SW 1271 (cell line): ENCODE measurements at regions not wholly inside any gene's neighbourhood (a gene's known extent, or its start where the extent isn't known, plus 50 kb on each side); places are given as distances from the start of the nearest gene placed in this dataset.

Experiments used
- DNase-seq, 2 experiments: peaks; one replicate each; lab custom pipeline; 2025; lab: John Stamatoyannopoulos, UW

DNA sequence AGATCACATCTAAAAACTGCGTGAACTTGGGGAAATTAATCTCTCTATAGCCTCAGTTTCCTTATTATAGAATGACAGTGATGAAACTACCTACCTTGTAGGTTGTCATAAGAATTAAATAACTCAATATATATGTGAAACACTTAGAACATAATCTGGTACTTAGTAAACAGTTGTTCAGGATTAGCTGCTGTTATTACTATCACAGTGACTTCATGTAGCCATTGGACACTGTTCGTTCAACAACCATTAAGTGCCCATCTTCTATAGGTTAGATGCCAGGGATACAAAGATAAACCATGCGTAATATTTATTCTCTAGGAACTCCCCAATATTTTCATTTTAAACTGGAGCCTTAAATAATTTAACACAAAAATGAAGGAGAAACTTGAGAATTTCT is 329.0 kb upstream of the PROK2 start:
- no peak for DNase-seq

DNA sequence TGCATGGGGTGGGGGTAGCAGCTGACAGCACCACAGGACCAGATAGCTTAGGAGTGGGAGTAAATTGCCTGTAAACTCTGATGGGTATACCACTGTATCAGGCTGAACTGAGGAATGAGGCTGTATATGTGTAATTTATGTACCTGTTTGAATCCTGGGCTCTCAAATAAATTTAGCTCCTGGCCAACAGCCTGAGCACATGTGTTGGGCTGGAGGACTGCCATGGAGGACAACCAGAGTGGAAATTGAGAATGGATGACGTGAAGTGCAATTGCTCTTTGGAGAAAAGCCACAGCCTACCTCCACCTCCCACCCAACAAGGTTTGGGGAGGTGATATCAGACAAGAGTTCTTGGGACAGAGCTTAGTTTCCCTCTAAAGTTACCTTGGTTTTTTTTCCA is 328.6 kb upstream of the PROK2 start:
- DNase-seq = no peak

DNA sequence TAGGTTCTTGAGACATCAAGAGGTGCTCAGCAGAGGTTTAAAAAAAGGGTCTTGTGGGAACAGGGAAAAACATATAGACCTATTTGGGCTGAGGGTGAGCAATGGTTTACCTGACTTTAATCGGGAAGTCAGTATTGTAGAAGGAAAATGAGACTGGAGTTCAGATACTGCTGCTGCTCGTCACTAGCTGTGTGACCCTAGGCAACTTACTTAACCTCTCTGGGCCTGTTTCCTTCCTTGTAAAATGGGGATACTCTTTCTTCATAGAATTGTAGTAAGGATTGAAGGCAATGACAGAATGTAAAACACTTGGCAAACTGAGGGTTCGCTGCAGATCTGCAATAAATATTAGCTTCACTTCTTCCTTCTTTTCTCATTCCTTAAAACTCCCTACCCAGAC is 327.5 kb upstream of the PROK2 start:
- no peak for DNase-seq

DNA sequence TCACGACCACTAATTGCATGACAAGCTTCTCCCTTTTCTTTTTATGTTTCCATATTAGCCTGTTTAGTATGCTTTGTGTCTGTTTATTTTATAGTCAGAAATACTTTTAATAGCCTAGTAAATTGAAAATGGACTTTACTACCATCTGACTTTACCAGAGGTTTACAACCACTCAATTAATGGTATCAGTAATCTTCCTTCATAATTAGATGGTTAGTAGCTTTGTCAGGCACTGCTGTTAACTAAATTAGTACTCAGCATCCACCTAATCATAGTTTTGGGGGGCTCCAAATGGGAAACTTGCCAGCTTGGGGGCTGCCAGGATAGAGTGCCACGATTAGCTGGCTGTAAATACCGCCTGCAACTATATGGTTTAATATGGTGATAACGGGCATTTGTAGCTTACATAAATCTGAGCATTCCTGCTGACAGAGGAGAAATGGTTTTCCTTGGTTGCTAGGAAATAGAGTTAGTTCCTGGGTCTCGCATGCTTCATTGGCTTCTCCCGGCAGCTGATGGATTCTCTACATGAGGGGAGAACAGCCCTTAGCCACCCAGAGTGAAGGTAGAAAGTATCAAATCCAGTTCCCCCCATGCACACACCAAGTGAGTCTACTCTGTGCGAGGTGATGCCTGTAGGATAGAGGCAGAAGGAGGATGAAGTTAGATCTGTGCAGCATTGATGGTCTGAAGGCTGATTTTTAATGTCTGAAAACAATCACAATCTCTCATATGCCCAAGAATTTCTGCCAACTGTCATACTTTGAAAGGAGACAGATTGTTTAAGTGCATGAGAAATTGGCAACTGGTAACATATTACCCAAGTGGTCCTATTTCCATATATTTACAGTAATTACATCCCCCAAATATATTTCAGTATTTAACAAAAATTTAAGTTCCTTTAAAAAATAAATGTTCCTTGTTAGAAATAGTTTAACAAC is 326.6 kb upstream of the PROK2 start:
- DNase-seq = no peak

DNA sequence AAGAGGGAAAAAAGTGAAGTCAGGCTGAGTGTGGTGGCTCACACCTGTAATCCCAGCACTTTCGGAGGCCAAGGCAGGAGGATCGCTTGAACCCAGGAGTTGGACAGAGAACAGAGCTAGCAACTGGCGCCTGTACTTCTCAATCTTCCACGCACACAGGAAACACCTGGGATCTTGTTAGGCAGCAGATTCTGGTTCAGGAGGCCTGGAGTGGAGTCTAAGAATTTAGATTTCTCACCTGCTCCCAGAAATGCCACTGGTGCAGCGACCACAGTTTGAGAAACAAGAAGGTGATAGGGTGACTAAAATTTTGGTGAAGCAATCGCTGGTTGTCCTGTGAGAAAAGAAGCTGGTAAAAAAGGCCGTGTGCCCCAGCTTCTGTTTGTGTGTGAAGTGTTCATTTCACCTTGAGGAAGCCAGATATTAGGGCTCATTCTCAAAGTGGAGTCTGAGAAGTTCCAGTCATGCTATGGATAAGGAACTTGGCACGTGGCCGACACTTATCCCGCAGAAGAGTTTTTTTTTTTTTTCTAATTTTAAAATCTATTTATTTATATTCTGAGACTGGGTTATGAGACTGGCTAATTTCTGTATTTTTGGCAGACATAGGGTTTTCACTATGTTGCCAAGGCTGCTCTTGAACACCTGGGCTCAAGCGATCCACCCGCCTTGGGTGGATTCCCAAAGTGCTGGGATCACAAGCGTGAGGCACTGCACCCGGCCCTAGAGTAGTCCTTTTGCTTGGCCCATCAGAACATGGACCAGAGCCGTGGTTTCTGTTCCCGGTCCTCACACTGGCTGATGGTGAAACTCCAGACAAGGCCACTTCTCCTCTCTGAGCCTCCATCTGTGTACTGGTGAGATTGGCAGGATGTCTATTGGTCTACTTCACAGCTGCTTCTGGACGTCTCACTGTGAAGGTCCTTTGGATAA is 324.6 kb upstream of the PROK2 start:
- DNase-seq = no peak

DNA sequence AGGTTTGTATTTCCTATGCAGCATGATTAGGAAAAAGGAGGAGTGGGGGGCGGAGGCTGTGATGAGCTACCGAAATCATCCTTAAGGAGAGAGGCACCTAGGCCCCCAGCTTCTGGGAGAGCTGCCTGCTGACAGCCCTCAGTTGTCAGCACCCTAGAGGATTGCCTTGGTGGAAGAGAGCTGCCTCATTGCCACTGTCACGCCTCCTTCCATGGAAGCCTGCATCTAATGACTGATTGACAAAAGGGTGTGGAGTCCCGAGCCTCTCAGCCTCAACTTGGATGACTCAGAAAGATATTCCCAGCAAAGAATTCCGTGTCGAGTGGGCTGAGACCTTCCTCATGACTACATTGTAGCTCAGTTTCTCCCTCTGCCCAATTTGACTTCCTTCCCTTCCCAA is 320.4 kb upstream of the PROK2 start:
- DNase-seq = no peak

DNA sequence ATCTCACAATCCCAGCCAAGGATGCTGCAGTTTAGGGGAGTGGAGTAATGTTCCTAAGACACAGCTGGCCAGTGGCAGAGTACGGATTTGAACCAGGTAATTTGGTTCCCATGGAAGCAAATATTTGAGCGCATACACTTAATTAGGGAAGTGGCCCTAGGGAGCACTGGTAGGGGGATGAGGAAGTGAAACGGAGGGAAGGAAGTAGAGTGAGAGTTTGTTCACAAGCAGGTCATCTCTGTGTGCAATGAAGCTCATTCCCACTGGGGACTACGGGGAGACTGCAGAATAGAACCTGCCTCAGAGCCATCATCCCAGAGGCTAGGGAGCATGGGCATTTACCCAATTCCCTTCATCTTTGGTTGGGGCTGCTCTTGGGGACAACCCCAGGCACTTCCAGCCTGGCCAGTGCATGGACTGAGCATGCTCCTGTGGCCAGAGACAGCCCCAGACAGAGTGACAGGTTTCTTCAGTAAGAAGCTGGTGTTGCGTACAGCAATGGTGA is 317.2 kb upstream of the PROK2 start:
- DNase-seq = no peak

DNA sequence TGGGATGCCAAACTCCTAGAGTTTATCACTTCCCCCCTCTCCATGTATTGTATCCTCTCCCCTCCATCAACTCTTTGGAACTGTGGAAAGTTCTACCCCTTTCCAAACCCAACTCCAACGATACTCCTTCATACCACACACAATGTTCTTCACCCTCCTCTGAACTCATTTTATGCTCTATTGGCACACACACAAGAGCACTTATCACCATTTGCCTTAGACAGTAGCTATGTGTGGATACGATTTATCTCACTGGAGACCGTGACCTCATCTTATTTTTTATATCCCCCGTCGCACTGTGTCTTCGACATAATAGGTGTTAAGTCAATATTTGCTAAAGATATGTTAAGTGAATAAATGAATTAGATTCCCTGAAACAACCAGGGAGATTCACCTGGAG is 316.5 kb upstream of the PROK2 start:
- no peak for DNase-seq

DNA sequence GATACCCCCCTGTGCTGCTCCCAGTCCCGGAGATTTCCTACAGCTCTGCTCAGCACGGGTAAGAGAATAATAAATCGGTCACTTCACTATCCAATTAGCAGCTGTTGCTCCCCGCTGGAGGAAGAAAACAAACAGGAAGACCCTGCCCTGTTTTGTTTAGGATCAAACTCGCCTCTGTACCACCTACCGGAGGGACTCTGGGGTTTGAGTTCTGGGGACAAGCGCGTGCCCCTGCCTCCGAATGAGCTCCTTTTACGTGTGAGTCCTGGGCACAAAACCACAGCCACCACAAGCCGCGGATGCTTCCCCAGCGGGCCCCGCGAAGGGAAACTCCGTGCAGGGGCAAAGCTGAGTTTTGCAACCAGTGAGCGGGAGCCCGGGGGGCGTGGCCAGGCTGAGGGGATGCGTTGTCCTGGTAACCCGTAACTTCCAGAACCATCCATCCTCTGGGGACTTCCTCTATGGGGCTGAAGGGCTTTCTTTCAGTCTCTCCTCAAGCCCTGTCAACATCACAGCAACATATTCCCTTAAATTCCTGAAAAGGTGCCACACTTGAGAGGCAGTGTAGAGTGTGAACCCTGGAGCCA is 315.7 kb upstream of the PROK2 start:
- DNase-seq = no peak

DNA sequence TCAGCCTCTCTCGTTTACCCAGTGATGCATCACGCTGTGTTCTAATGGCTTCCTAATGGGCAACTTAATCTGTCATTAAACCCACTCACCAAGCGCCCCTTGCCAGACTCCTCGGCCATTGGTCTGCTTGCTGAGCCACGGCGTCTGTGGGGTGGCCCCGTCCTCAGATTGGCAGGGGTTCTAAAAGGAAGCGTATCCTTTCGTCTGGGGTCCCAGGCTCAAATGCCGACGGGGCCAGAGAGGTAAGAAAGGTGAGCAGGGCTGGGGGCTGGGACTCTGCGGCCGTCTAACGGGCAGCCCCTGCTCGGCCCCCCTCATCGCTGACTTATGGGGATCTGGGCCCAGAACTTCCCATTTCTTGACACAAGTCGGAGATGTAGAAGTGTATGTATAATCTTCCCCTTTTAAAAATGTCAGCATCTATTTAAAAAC is 315.1 kb upstream of the PROK2 start:
- no peak for DNase-seq

DNA sequence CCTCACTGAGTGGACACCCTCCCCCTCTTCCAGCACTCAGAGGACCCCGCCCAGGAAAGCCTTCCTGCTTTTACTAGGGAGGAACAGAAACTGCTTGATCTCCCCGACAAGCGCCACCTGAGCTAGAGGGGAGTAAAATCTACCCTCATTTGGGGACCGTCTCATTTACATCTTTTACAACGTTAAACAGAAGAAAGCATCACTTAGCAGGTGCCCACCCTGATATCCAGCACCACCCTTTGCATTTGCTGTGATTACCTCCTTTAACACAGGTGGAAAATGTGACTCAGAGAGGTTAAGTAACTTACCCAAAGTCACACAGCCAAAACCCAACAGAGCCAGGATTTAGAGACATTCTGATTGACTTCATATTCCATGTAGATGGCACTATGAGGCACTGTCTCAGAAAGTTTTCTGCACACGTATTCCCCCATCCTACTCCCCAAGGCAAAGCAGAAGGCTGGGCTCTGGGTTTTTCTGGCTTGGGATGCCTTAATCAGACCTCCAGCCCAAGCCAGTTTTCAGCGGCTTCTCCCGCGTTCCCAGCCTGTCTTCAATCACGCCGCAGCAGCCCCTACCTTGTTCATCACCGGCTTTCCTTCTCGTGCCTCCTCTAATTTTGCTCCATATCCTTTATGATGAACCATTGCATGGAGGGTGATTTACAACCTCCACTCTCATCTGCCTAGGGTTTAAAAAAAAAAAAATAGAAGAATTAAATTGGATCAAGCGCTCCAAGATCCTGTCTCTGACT is 314.6 kb upstream of the PROK2 start:
- no peak for DNase-seq

DNA sequence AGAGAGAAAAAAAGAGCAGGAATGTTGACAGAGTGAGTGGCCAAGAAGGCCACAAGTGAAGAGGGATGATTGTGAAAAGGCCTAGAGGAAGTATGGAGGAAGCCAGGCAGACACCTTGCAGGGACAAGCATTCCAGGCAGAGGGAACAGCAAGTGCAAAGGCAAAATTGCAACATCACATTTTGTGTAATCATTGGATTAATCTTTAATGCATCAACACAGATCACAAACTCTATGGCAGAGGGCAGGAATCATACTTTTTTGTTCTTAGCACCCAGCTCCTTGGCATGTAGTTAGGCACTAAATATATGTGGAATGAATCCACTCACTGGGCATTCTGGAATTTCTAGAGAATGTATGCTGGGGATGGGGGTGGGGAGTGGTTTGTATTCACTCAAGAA is 312.1 kb upstream of the PROK2 start:
- DNase-seq = no peak

DNA sequence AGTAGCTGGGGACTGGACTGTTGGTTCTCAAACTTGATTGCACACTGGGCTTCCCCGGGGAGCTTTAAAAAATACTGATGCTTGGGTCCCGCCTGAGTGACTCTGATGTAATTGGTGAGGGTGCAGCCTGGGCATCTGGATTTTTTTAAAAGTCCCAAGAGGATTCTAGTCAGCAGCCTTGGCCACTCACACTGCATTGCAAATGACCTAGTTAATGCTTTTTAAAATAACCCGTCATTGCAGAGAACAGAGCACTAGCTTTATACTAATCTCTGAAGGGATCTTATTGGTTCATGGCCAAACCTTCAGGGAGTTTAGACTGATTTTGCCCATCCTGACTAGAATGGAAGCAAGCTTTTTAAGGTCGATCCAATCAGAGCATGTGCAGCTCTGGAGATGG is 310.6 kb upstream of the PROK2 start:
- no peak for DNase-seq

DNA sequence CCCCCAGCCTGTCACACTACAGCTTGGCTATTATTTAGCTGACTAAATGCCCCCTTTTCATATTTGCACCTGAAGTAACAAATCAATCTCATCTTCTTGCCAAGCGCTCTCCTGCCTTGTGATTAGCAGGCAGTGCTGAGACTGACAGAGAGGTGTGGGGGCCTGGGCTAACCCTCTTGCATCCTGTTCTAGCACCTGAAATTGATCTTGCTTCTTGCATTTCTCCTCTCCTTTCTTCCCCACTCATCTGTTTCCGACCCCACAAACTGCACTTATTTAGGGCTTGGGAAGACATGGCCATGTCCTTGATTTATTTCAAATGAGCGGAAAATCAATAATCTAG is 309.0 kb upstream of the PROK2 start:
- no peak for DNase-seq

DNA sequence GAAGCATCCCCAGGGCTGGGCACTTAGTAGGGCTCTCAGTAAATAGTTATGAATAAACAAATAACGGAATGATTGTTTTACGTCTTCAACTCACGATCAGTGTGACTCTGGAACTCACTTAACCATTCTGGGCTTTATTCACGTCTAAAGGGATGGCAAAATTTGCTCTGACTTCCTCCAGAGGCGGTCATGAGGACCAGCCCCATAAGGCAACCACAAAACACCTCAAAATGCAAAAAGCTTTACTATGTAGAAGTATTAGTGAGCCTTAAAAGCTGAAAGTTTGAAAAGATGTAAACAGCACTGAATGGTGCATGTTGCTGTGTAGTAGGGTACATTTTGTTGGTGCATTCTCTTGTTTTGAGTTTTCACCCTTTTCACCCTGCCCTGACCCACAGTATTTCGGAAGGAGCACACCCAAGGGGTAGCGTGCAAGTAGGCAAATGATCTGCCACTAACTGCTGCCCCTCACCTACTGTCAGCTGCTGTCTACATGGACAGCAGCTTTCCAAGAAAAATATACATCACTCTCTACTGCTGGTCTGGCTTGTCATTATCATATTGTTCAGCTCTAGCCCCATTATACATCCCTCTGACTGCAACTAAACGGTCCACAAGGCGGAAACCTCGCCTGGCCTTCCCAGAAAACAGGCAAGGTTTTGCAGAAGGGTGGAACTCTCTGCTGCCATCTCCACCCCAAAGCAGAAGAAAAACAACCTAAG is 308.5 kb upstream of the PROK2 start:
- DNase-seq = no peak

DNA sequence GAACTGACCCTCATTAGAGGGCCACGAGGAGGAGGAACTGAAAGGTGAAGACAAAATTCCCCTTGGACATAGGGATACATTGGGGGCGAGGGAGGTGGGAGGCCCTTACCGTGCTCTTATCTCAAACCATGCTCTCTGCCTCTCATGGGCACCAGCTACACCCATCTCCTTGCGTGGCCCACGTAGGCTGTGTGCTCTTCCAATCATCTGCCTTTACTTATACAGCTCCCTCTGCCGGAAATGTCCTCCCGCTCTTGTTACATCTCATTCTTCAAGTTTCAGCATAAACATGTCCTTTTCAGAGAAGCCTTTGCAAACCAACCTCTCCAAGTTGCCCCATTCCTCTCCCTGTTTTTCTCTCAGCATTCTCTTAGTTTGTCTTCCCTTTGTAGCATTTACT is 307.8 kb upstream of the PROK2 start:
- DNase-seq = no peak

DNA sequence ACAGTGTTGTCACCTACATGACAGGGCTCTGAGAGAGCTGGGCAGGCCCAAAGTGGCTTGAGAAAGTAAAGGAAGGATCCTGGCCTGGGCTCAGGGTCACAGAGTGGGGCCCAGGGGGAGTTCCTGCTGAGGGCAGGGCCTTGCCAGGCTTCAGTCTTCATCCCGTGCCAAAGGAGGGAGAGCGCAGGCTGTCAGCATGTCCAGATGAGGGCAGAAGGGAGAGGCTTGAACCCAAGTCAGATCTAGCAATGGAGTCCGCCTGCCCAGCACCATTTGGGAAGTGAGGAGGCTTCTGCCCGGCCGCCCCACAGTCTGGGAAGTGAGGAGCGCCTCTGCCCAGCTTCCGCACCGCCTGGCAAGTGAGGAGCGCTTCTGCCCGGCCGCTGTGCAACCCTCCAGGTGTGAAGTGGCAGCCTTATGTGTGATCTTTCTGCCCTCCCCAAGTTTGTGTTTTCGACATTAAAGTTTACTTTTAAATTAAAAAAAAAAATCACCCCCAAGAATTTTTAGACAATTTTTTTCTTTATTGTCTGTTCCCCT is 303.6 kb upstream of the PROK2 start:
- no peak for DNase-seq

DNA sequence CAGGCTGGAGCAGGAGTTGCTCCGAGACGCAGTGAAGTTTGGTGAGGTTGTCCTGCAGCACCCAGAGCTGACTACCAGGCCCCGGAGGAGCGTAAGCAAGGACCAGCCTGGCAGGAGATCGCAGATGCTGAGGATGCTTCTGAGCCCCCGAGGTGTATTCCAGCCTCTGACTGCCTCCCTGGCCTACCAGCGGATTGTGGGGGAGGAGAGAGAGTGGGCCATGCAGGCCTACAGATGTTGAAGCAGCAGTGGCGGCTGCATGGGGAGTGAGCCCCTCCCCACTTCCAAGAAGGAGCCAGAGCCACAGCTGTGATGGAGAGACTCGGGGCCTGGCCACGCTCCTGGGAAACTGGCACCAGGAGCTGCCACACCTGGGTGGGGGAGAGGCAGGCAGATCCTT is 302.5 kb upstream of the PROK2 start:
- DNase-seq = no peak

DNA sequence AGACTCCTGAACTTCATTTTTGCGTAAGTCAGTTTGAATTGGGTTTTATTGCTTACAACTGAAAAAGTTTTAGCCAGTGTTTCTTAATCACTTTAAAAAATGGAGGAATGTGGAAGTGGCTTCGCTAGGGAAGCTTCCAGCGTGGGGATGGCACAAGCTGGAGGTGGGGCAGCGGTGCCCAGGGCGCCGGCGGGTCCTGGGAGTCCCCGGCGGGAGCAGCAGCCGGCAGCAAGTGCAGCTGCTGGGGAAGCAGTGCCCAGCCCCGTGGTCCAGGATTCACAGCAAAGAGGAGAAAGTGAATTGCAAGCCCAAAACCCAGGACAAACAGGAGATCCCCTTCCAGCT is 301.8 kb upstream of the PROK2 start:
- no peak for DNase-seq

DNA sequence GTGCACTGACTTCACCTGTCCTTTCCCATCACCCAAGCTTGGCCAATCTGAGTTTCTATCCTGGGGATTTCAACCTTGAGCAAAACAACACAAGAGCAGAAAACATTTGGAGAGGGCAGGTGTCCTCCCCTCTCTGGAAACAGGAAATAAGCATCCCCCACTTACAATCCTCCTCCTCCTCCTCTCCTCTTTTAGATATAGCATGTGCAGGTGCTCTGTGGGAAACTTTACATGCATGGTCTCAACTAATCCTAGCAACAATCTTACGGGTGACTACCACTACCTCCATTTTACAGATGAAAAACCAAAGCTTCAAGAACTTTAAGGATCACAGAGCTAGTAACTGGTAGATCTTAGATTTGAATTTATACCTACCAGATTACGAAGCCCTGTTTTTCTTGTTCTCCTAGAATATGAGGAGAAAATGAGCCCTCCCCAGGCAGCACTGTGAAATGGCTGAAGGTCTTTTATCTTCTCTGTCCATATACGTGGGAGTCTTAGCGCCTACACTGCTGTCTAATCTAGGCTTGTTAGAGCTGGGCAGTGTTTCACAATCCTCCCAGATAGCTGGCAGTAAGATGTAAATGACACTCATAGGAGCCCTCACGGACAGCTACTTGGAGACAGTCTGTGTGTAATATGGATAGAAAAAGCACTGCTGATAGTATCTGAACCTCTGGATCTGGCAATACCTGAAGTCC is 301.2 kb upstream of the PROK2 start:
- no peak for DNase-seq
